Fibroblast of skin of abdomen (primary cell): ENCODE measurements at regions not wholly inside any gene's neighbourhood (a gene's known extent, or its start where the extent isn't known, plus 50 kb on each side); places are given as distances from the start of the nearest gene placed in this dataset.
"Not testable (repeated sequence)": the region's sequence is repeated elsewhere in the genome, so short reads cannot be mapped to it uniquely, and the experiment has no call there.

Experiments used
- DNase-seq: peaks from one replicate; pipeline ENCODE4 v3.0.0-alpha.2; 2013

GRCh38 chr7:29649876-29650275 lies 86.2 kb downstream of the PRR15 start:
- no peak for DNase-seq

- no peak for DNase-seq
Measured at GRCh38 chr7:29651477-29651876, 87.8 kb downstream of the PRR15 start.

GRCh38 chr7:29652556-29652955 lies 88.9 kb downstream of the PRR15 start:
- no peak for DNase-seq

- DNase-seq = not testable (repeated sequence)
Measured at GRCh38 chr7:29654340-29654739, 90.7 kb downstream of the PRR15 start.

- DNase-seq = no peak
Measured at GRCh38 chr7:29657288-29657687, 93.7 kb downstream of the PRR15 start.

- no peak for DNase-seq
Measured at GRCh38 chr7:29657856-29658255, 94.2 kb downstream of the PRR15 start.

GRCh38 chr7:29659213-29659612 lies 95.6 kb downstream of the PRR15 start:
- not testable (repeated sequence) for DNase-seq

- DNase-seq = not testable (repeated sequence)
Measured at GRCh38 chr7:29662899-29663298, 99.3 kb downstream of the PRR15 start.

GRCh38 chr7:29664999-29665398 lies 101.4 kb downstream of the PRR15 start:
- DNase-seq = not testable (repeated sequence)

GRCh38 chr7:29667096-29667669 lies 103.5 kb downstream of the PRR15 start:
- not testable (repeated sequence) for DNase-seq

- DNase-seq = not testable (repeated sequence)
Measured at GRCh38 chr7:29671286-29671685, 107.7 kb downstream of the PRR15 start.

- not testable (repeated sequence) for DNase-seq
Measured at GRCh38 chr7:29673635-29674034, 110.0 kb downstream of the PRR15 start.

GRCh38 chr7:29674626-29675025 lies 111.0 kb downstream of the PRR15 start:
- DNase-seq = not testable (repeated sequence)

GRCh38 chr7:29677254-29677653 lies 113.6 kb downstream of the PRR15 start:
- DNase-seq = not testable (repeated sequence)

- DNase-seq = not testable (repeated sequence)
Measured at GRCh38 chr7:29679963-29680362, 116.3 kb downstream of the PRR15 start.

GRCh38 chr7:29680601-29681000 lies 117.0 kb downstream of the PRR15 start:
- DNase-seq = not testable (repeated sequence)

- not testable (repeated sequence) for DNase-seq
Measured at GRCh38 chr7:29684151-29684786, 120.6 kb downstream of the PRR15 start.

GRCh38 chr7:29684787-29685650 lies 121.3 kb upstream of the WIPF3 start:
- DNase-seq = peak; percentile 67

- DNase-seq = not testable (repeated sequence)
Measured at GRCh38 chr7:29685651-29686271, 120.5 kb upstream of the WIPF3 start.

GRCh38 chr7:29690510-29690909 lies 115.8 kb upstream of the WIPF3 start:
- not testable (repeated sequence) for DNase-seq

- not testable (repeated sequence) for DNase-seq
Measured at GRCh38 chr7:29696402-29696801, 109.9 kb upstream of the WIPF3 start.

- DNase-seq = not testable (repeated sequence)
Measured at GRCh38 chr7:29699723-29700122, 106.6 kb upstream of the WIPF3 start.

- DNase-seq = not testable (repeated sequence)
Measured at GRCh38 chr7:29701540-29701939, 104.8 kb upstream of the WIPF3 start.
